ENCODE measurements at regions not wholly inside any gene's neighbourhood (a gene's known extent, or its start where the extent isn't known, plus 50 kb on each side); places are given as distances from the start of the nearest gene placed in this dataset.

GRCh38 chr5:23635938-23636337 is 128.5 kb downstream of the PRDM9 start:
- Histone ChIP-seq H3K27me3 (ENCODE audit: control insufficient read depth, extremely low read depth, insufficient read depth, low read length) (no peaks in the 10 kb centered on the region), H3K9me3 (ENCODE audit: control insufficient read depth, low read depth, low read length) (no peaks in the 10 kb centered on the region), H4K20me1 (ENCODE audit: control insufficient read depth, extremely low read depth, insufficient read depth, low read length) (no peaks in the 10 kb centered on the region), H3K9ac (ENCODE audit: control insufficient read depth, extremely low read depth, insufficient read depth, low read length) (no peak overlapping the region), H3K9me1 (ENCODE audit: control insufficient read depth, extremely low read depth, insufficient read depth, low read length) (no peaks in the 10 kb centered on the region), H3K27ac (ENCODE audit: control insufficient read depth, insufficient read depth, low read length) (no peak overlapping the region), H3K4me1 (ENCODE audit: control insufficient read depth, extremely low read depth, insufficient read depth, low read length) (no peaks in the 10 kb centered on the region), H2AFZ (ENCODE audit: control insufficient read depth, low read length) (no peak overlapping the region), H3K4me2 (ENCODE audit: control insufficient read depth, extremely low read depth, insufficient read depth, low read depth, low read length) (no peak overlapping the region), H3K36me3 (ENCODE audit: control insufficient read depth in 2 of 2, extremely low read depth in 1 of 2, insufficient read depth in 2 of 2, low read length in 2 of 2) (no peaks in the 10 kb centered on the region), H3K4me3 (ENCODE audit: control insufficient read depth in 2 of 3, extremely low read depth in 1 of 3, insufficient read depth in 2 of 3, low read depth in 1 of 3, low read length in 3 of 3) (no peak overlapping the region), H3K79me2 (ENCODE audit: control insufficient read depth, insufficient read depth, low read length) (no peaks in the 10 kb centered on the region)
- FAIRE-seq (no peak), DNase-seq (ENCODE audit: low read depth, low spot score) (no peak)
- TF ChIP-seq EZH2 (IDR thresholded peaks at IDR 0.05; ENCODE audit: low read length): no peak
- TF ChIP-seq CTCF (optimal IDR thresholded peaks at IDR 0.05 in 1 of 3, IDR thresholded peaks at IDR 0.05 in 1 of 3, conservative IDR thresholded peaks at IDR 0.05 in 1 of 3; ENCODE audit: extremely low read depth in 1 of 3, insufficient read depth in 2 of 3, low read length in 3 of 3): no peak
- dilution Hi-C loops (cut with MboI; ENCODE audit: extremely low pct_ligation_motif_present, low sequenced_read_pairs): no loop called here

GRCh38 chr5:23639326-23639725 is 131.9 kb downstream of the PRDM9 start:
- FAIRE-seq (no peak), DNase-seq (ENCODE audit: low read depth, low spot score) (no peak)
- no peak overlapping the region for H3K9ac ChIP-seq (ENCODE audit: control insufficient read depth, extremely low read depth, insufficient read depth, low read length)
- H4K20me1 ChIP-seq (ENCODE audit: control insufficient read depth, extremely low read depth, insufficient read depth, low read length): no peaks in the 10 kb centered on the region
- no peaks in the 10 kb centered on the region for H3K9me1 ChIP-seq (ENCODE audit: control insufficient read depth, extremely low read depth, insufficient read depth, low read length)
- H3K4me3 ChIP-seq (ENCODE audit: control insufficient read depth in 2 of 3, extremely low read depth in 1 of 3, insufficient read depth in 2 of 3, low read depth in 1 of 3, low read length in 3 of 3): no peak overlapping the region
- H3K36me3 ChIP-seq (ENCODE audit: control insufficient read depth in 2 of 2, extremely low read depth in 1 of 2, insufficient read depth in 2 of 2, low read length in 2 of 2): no peaks in the 10 kb centered on the region
- no peak overlapping the region for H3K27ac ChIP-seq (ENCODE audit: control insufficient read depth, insufficient read depth, low read length)
- TF ChIP-seq EZH2 (IDR thresholded peaks at IDR 0.05; ENCODE audit: low read length) (no peak), CTCF (optimal IDR thresholded peaks at IDR 0.05 in 1 of 3, IDR thresholded peaks at IDR 0.05 in 1 of 3, conservative IDR thresholded peaks at IDR 0.05 in 1 of 3; ENCODE audit: extremely low read depth in 1 of 3, insufficient read depth in 2 of 3, low read length in 3 of 3) (no peak)
- H2AFZ ChIP-seq (ENCODE audit: control insufficient read depth, low read length): no peak overlapping the region
- dilution Hi-C loops (cut with MboI; ENCODE audit: extremely low pct_ligation_motif_present, low sequenced_read_pairs): no loop called here
- H3K4me2 ChIP-seq (ENCODE audit: control insufficient read depth, extremely low read depth, insufficient read depth, low read depth, low read length): no peak overlapping the region
- H3K9me3 ChIP-seq (ENCODE audit: control insufficient read depth, low read depth, low read length): no peaks in the 10 kb centered on the region
- no peaks in the 10 kb centered on the region for H3K79me2 ChIP-seq (ENCODE audit: control insufficient read depth, insufficient read depth, low read length)
- no peaks in the 10 kb centered on the region for H3K4me1 ChIP-seq (ENCODE audit: control insufficient read depth, extremely low read depth, insufficient read depth, low read length)
- H3K27me3 ChIP-seq (ENCODE audit: control insufficient read depth, extremely low read depth, insufficient read depth, low read length): no peaks in the 10 kb centered on the region
